NCI-H2171 treated with DMSO at 0.1 percent for 48 hours (cell line): ENCODE measurements at regions not wholly inside any gene's neighbourhood (a gene's known extent, or its start where the extent isn't known, plus 50 kb on each side); places are given as distances from the start of the nearest gene placed in this dataset.
"Not testable (repeated sequence)": the region's sequence is repeated elsewhere in the genome, so short reads cannot be mapped to it uniquely, and the experiment has no call there.

Experiments
- DNase-seq: peaks from one replicate; lab custom pipeline; 2025; lab: John Stamatoyannopoulos, UW

GRCh38 chr3:95172164-95172943 is 1109.5 kb downstream of the NSUN3 start:
- peak; percentile 14 for DNase-seq

GRCh38 chr3:95177096-95177495 is 1114.2 kb downstream of the NSUN3 start:
- no peak for DNase-seq

- DNase-seq: no peak
These were observed 1121.2 kb downstream of the NSUN3 start for GRCh38 chr3:95184038-95184437.

- no peak for DNase-seq
These were observed 1126.5 kb downstream of the NSUN3 start for GRCh38 chr3:95189348-95189747.

- no peak for DNase-seq
These were observed 1134.8 kb downstream of the NSUN3 start for GRCh38 chr3:95197661-95198060.

GRCh38 chr3:95200384-95200783 is 1137.5 kb downstream of the NSUN3 start:
- DNase-seq: no peak

GRCh38 chr3:95210878-95211277 is 1148.0 kb downstream of the NSUN3 start:
- DNase-seq: no peak

- no peak for DNase-seq
These were observed 1149.3 kb downstream of the NSUN3 start for GRCh38 chr3:95212117-95212516.

GRCh38 chr3:95215437-95215957 is 1152.6 kb downstream of the NSUN3 start:
- no peak for DNase-seq

- no peak for DNase-seq
These were observed 1154.8 kb downstream of the NSUN3 start for GRCh38 chr3:95217661-95218060.

GRCh38 chr3:95218484-95218883 is 1155.6 kb downstream of the NSUN3 start:
- DNase-seq: no peak

GRCh38 chr3:95226437-95226836 is 1163.6 kb downstream of the NSUN3 start:
- no peak for DNase-seq

- DNase-seq: no peak
These were observed 1164.2 kb downstream of the NSUN3 start for GRCh38 chr3:95227092-95227491.

- DNase-seq: no peak
These were observed 1165.6 kb downstream of the NSUN3 start for GRCh38 chr3:95228416-95228815.

- DNase-seq: no peak
These were observed 1173.1 kb downstream of the NSUN3 start for GRCh38 chr3:95235916-95236315.

GRCh38 chr3:95237783-95238182 is 1174.9 kb downstream of the NSUN3 start:
- DNase-seq: no peak

GRCh38 chr3:95240395-95240794 is 1177.5 kb downstream of the NSUN3 start:
- no peak for DNase-seq

GRCh38 chr3:95241256-95241655 is 1178.4 kb downstream of the NSUN3 start:
- DNase-seq: not testable (repeated sequence)

GRCh38 chr3:95246413-95246812 is 1183.6 kb downstream of the NSUN3 start:
- no peak for DNase-seq

- no peak for DNase-seq
These were observed 1191.2 kb downstream of the NSUN3 start for GRCh38 chr3:95254061-95254460.

GRCh38 chr3:95254758-95255157 is 1191.9 kb downstream of the NSUN3 start:
- DNase-seq: no peak

GRCh38 chr3:95265129-95265528 is 1202.3 kb downstream of the NSUN3 start:
- DNase-seq: peak; percentile 83

- peak; percentile 24 for DNase-seq
These were observed 1208.5 kb downstream of the NSUN3 start for GRCh38 chr3:95271395-95271794.

GRCh38 chr3:95272166-95272565 is 1209.3 kb downstream of the NSUN3 start:
- no peak for DNase-seq
